ENCODE measurements at regions not wholly inside any gene's neighbourhood (a gene's known extent, or its start where the extent isn't known, plus 50 kb on each side); places are given as distances from the start of the nearest gene placed in this dataset.
"Not testable (repeated sequence)": the region's sequence is repeated elsewhere in the genome, so short reads cannot be mapped to it uniquely, and the experiment has no call there.

GRCh38 chr5:117731446-117731845 lies 1156.8 kb upstream of the SEMA6A start:
- Histone ChIP-seq H3K27ac (no peak overlapping the region), H3K9me3 (peaks cover 0 to 13% (median 0%) of the 10 kb centered on the region in 8 donors), H3K27me3 (replicated peaks in 1 of 7) (no peaks in the 10 kb centered on the region), H3K4me1 (no peaks in the 10 kb centered on the region), H3K36me3 (no peaks in the 10 kb centered on the region), H3K4me3 (no peak overlapping the region)
- TF ChIP-seq POLR2A (IDR thresholded peaks at IDR 0.05): no peak
- TF ChIP-seq POLR2AphosphoS5 (IDR thresholded peaks at IDR 0.05): no peak
- no peak for TF ChIP-seq CTCF (IDR thresholded peaks at IDR 0.05 in 8 of 11, conservative IDR thresholded peaks at IDR 0.05 in 3 of 11)
- intact Hi-C loops (cut with DNase I; ENCODE audit: low total_unique reads): no loop called here
- DNase-seq: no peak
- WGBS, 5 donors: 70 to 89% (median 74%) methylated on average over 2 of the region's 2 CpGs

- H3K4me1 ChIP-seq; H3K27ac ChIP-seq; H3K36me3 ChIP-seq; H3K4me3 ChIP-seq; intact Hi-C loops (cut with DNase I; ENCODE audit: low total_unique reads); H3K27me3 ChIP-seq (replicated peaks in 1 of 7); DNase-seq: not testable (repeated sequence)
- H3K9me3 ChIP-seq: peaks cover 0 to 42% (median 13%) of the 10 kb centered on the region in 8 donors
- WGBS, 5 donors: 67 to 85% (median 72%) methylated on average over 4 of the region's 4 CpGs
Observed at GRCh38 chr5:117720784-117721183, 1146.2 kb upstream of the SEMA6A start.

DNA sequence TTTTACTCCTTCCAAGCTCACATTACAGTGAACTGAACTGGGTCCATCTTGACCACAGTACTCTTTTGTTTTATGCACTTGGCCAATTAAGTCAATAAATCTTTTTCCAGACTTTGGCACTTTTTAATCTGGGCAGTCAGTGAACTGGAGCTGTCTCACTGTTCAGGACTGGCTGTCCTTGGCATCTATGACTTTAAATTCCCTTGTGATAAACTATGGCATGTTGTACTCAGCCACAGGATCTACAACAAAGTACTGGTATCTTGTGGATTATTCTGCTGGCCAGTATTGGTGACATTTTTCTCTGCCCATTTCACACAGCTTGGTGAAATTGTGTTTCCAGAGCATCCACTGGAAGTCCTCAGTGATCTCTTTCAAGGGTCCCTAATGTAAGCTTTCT lies 1144.8 kb upstream of the SEMA6A start:
- Histone ChIP-seq H3K9me3 (peaks cover 0 to 51% (median 25%) of the 10 kb centered on the region in 8 donors), H3K4me3 (no peak overlapping the region), H3K27ac (no peak overlapping the region), H3K27me3 (replicated peaks in 1 of 7) (no peaks in the 10 kb centered on the region), H3K36me3 (no peaks in the 10 kb centered on the region), H3K4me1 (no peaks in the 10 kb centered on the region)
- TF ChIP-seq POLR2A (IDR thresholded peaks at IDR 0.05) (no peak), CTCF (IDR thresholded peaks at IDR 0.05 in 8 of 11, conservative IDR thresholded peaks at IDR 0.05 in 3 of 11) (no peak), POLR2AphosphoS5 (IDR thresholded peaks at IDR 0.05) (no peak)
- intact Hi-C loops (cut with DNase I; ENCODE audit: low total_unique reads): no loop called here
- no peak for DNase-seq

GRCh38 chr5:117713585-117714198 lies 1139.1 kb upstream of the SEMA6A start:
- Histone ChIP-seq H3K4me1 (no peaks in the 10 kb centered on the region), H3K9me3 (peaks cover 2 to 82% (median 59%) of the 10 kb centered on the region in 8 donors), H3K27me3 (replicated peaks in 1 of 7) (no peaks in the 10 kb centered on the region), H3K4me3 (no peak overlapping the region), H3K36me3 (no peaks in the 10 kb centered on the region), H3K27ac (no peak overlapping the region)
- intact Hi-C loops (cut with DNase I; ENCODE audit: low total_unique reads): no loop called here
- TF ChIP-seq POLR2AphosphoS5 (IDR thresholded peaks at IDR 0.05) (no peak), CTCF (IDR thresholded peaks at IDR 0.05 in 8 of 11, conservative IDR thresholded peaks at IDR 0.05 in 3 of 11) (no peak), POLR2A (IDR thresholded peaks at IDR 0.05) (no peak)
- no peak for DNase-seq
- WGBS, 5 donors: 77 to 87% (median 79%) methylated on average over 3 of the region's 3 CpGs

DNA sequence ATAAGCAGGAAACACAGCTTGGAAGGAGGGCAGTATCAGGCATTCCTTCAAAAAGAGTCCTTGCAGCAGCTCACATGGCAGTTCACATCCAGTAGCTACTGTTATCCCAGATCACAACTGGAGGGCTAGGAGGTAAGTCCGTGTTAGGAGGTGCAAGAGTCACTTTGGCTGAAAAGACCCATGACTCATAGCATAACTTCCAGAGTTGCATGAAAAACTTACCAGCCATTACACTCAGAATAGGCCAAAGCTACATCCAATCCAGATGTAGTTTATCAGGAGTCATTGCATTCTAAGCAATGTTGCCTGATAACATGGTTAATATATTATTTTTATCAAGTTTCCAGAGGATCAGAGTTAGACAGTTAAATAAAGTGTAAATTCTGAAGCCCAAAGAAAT lies 1126.4 kb upstream of the SEMA6A start:
- WGBS, 5 donors: 46 to 76% (median 67%) methylated on average over 1 of the region's 1 CpG
- H3K36me3 ChIP-seq: no peaks in the 10 kb centered on the region
- TF ChIP-seq CTCF (IDR thresholded peaks at IDR 0.05 in 8 of 11, conservative IDR thresholded peaks at IDR 0.05 in 3 of 11) (no peak), POLR2AphosphoS5 (IDR thresholded peaks at IDR 0.05) (no peak), POLR2A (IDR thresholded peaks at IDR 0.05) (no peak)
- no peak for DNase-seq
- H3K4me3 ChIP-seq: no peak overlapping the region
- H3K4me1 ChIP-seq: no peaks in the 10 kb centered on the region
- intact Hi-C loops (cut with DNase I; ENCODE audit: low total_unique reads): no loop called here
- H3K27me3 ChIP-seq (replicated peaks in 1 of 7): no peaks in the 10 kb centered on the region
- no peaks in the 10 kb centered on the region for H3K9me3 ChIP-seq
- no peak overlapping the region for H3K27ac ChIP-seq

Data from spleen (tissue), 11 donors.